Tibial artery (tissue), 4 donors: ENCODE measurements at regions not wholly inside any gene's neighbourhood (a gene's known extent, or its start where the extent isn't known, plus 50 kb on each side); places are given as distances from the start of the nearest gene placed in this dataset.

Experiments used
- DNase-seq, 2 donors: peaks; one replicate each; pipeline ENCODE4 v3.0.0-alpha.2; 2019
- H3K27ac ChIP-seq, 2 donors: fragments of 200-600 bp; sonication (generic) in 1 of 2; 1 replicate in 1 of 2; 2 replicates in 1 of 2; pipeline ENCODE4 v1.5.1; 2018 to 2019; ENCODE audit warnings: mild to moderate bottlenecking in 1 of 2
- H3K27me3 ChIP-seq, 2 donors: fragments of 200-600 bp; sonication (generic) in 1 of 2; one replicate each; pipeline versions ENCODE4 v1.5.1 to v1.6.0; 2016 to 2019
- H3K36me3 ChIP-seq, 3 donors: fragments of 200-600 bp; sonication (generic) in 2 of 3; one replicate each; pipeline ENCODE4 v1.5.1; 2016 to 2019; ENCODE audit warnings: mild to moderate bottlenecking in 2 of 3
- H3K4me1 ChIP-seq, 4 donors: fragments of 200-600 bp; sonication (generic) in 2 of 4; 1 replicate in 3 of 4; 2 replicates in 1 of 4; pipeline ENCODE4 v1.5.1; 2016 to 2019
- H3K4me3 ChIP-seq, 2 donors: fragments of 200-600 bp; sonication (generic) in 1 of 2; 1 replicate in 1 of 2; 2 replicates in 1 of 2; pipeline ENCODE4 v1.5.1; 2018 to 2019; ENCODE audit warnings: mild to moderate bottlenecking in 2 of 2
- H3K9me3 ChIP-seq, 3 donors: fragments of 200-600 bp; sonication (generic) in 1 of 3; one replicate each; pipeline ENCODE4 v1.5.1; 2016 to 2019
- intact Hi-C: fragments of 100-400 bp; cut with DNase I; formaldehyde crosslinking; loops from one replicate; pipeline ENCODE4 v1.15.0; 2023; ENCODE audit warnings: low total_unique reads
- TF ChIP-seq, protein P1 (sequence below), 2 experiments: fragments of 200-600 bp in 1 of 2; fragments of 450-650 bp in 1 of 2; IDR thresholded peaks; one replicate each; pipeline ENCODE4 v1.5.1; 2017 to 2019; ENCODE audit warnings: antibody characterized with exemption in 2 of 2, mild to moderate bottlenecking in 1 of 2, moderate library complexity in 1 of 2

DNA sequence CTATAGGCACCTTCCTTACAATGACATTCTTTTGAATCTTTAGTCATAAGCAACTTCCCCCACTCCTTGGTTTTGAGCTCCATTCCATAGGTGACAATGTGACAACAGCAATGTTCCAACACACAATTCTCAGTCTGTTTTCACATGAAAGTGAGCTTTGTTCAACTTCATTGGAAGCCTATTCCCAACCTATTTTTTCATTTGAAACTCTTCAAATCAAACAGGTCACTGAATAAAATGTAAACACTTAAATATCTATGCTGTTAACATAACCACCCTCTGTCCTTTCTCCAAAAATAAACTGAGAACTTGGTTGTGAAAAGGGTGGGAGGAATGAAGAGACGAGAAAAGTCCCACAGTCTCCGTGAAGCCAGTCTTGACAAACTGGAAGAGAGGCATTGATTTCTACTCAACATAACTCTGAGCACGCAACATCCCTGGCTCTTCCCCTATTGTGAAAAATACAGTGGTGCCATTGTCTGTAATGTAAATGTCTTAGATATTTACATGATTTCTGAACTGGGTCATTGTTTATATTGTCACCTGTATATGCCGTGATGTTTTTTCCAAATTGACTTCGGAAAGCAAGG, 343.1 kb downstream of the TFAP2A start:
- intact Hi-C loops = no loop called here
- no peaks in the 10 kb centered on the region for H3K36me3 ChIP-seq
- H3K4me3 ChIP-seq = no peak overlapping the region
- TF ChIP-seq, protein P1, sequence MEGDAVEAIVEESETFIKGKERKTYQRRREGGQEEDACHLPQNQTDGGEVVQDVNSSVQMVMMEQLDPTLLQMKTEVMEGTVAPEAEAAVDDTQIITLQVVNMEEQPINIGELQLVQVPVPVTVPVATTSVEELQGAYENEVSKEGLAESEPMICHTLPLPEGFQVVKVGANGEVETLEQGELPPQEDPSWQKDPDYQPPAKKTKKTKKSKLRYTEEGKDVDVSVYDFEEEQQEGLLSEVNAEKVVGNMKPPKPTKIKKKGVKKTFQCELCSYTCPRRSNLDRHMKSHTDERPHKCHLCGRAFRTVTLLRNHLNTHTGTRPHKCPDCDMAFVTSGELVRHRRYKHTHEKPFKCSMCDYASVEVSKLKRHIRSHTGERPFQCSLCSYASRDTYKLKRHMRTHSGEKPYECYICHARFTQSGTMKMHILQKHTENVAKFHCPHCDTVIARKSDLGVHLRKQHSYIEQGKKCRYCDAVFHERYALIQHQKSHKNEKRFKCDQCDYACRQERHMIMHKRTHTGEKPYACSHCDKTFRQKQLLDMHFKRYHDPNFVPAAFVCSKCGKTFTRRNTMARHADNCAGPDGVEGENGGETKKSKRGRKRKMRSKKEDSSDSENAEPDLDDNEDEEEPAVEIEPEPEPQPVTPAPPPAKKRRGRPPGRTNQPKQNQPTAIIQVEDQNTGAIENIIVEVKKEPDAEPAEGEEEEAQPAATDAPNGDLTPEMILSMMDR (IDR thresholded peaks at IDR 0.05) = no peak
- no peaks in the 10 kb centered on the region for H3K9me3 ChIP-seq
- H3K27me3 ChIP-seq = no peaks in the 10 kb centered on the region
- H3K27ac ChIP-seq = no peak overlapping the region
- no peak for DNase-seq
- H3K4me1 ChIP-seq = no peaks in the 10 kb centered on the region

DNA sequence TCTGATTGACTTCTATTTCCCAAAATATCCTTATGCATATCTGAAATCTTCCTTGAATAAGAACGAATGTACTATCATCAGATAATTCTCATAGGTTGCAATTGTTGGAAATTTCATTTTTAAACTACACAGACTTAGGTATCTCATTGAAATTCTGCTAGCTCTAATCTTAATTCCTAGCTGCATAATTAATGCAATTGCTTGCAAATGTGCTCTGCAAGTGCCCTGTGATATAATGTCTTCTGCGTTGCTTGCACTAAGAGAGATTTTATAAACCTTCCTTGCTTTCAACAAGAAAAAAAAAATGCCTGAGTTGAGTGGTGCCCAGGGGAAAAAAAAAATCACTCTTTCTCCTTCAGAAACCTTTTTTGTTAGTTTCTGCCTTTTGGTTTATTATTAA, 354.9 kb downstream of the TFAP2A start:
- H3K36me3 ChIP-seq = no peaks in the 10 kb centered on the region
- H3K4me1 ChIP-seq = no peaks in the 10 kb centered on the region
- no peaks in the 10 kb centered on the region for H3K9me3 ChIP-seq
- H3K4me3 ChIP-seq = no peak overlapping the region
- H3K27ac ChIP-seq = no peak overlapping the region
- intact Hi-C loops = no loop called here
- TF ChIP-seq, protein P1 (IDR thresholded peaks at IDR 0.05) = no peak
- no peaks in the 10 kb centered on the region for H3K27me3 ChIP-seq
- DNase-seq = no peak

DNA sequence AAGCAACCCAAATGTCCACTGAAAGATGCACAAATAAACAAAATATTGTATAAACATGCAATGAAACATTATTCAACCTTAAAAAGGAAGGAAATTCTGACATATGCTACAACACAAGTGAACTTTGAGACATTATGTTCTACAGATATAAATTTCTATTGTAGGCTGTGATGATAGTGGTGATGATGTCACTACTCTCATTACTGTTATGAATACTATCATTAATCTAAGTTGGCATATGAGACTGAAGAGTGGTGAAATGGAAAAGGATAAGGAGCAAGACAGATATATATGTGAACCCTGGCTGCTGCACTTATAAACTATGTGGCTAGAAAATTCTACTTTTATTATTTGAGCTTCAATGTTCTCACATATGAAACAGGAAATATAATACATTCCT, 360.2 kb downstream of the TFAP2A start:
- Histone ChIP-seq H3K27ac (no peak overlapping the region), H3K36me3 (no peaks in the 10 kb centered on the region), H3K9me3 (no peaks in the 10 kb centered on the region), H3K4me1 (no peaks in the 10 kb centered on the region), H3K27me3 (no peaks in the 10 kb centered on the region), H3K4me3 (no peak overlapping the region)
- TF ChIP-seq, protein P1 (IDR thresholded peaks at IDR 0.05) = no peak
- intact Hi-C loops = no loop called here
- no peak for DNase-seq

DNA sequence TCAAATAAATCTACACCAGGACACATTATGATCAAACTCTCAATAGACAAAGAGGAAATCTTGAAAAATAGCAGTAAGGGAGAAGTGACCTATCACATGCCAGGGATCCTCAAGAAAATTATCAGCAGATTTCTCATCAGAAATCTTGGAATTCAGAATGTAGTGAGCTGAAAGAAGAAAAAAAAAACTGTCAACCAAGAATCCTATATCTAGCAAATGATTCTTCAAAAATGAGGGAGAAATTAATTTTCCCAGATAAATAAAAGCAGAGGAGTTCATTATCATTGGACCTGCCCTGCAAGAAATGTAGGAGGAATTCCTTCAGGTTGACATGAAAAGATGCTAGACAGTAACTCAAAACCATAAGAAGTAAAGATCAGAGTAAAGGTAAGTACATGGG, 363.6 kb downstream of the TFAP2A start:
- Histone ChIP-seq H3K4me1 (no peaks in the 10 kb centered on the region), H3K9me3 (no peaks in the 10 kb centered on the region), H3K27me3 (no peaks in the 10 kb centered on the region), H3K4me3 (no peak overlapping the region), H3K27ac (no peak overlapping the region), H3K36me3 (no peaks in the 10 kb centered on the region)
- no peak for DNase-seq
- TF ChIP-seq, protein P1 (IDR thresholded peaks at IDR 0.05) = no peak
- intact Hi-C loops = no loop called here

DNA sequence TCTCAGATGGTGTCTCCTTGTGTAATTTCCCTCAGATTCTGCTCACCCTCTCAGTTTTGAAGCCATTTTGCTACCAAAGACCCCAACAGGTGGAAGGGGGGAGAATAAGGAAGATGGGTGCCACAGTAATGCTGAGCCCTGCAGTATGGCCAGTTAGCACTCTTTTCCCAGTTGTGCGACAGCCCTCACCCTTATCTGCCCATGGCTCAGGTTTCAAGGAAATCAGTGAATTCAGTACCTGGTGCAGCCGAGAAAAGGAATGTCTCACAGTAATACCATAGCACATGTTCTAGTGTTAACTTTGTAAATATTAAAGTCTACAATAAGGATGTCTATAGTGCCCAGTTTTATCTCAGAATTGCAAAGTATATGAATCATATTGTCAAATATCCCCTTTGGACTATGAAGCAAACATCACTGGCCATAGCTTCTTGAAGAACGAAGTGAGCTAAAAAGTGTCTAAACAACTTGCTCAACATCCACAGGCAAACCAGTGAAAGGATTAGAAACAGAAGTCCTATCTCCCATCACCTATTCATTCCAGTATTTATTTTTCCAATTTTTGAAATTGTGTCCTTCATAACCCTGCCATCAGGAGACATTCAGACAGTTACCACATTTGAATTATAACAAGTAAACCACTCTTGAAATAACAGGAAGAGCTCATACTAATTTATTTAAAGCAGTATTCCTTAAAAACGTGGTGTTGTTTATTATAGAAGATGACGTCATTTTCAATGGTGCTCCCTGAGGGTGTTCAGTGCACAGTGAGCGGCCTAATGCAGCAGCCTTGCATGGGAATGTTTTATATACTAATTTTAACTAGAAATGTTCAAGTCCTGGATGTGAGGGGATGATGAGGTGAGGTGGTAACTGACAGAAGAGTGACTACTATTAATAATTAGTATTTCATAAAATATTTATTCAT, 366.2 kb downstream of the TFAP2A start:
- H3K4me3 ChIP-seq = no peak overlapping the region
- no peaks in the 10 kb centered on the region for H3K9me3 ChIP-seq
- TF ChIP-seq, protein P1 (IDR thresholded peaks at IDR 0.05) = no peak
- intact Hi-C loops = no loop called here
- no peak for DNase-seq
- no peaks in the 10 kb centered on the region for H3K4me1 ChIP-seq
- H3K27ac ChIP-seq = no peak overlapping the region
- no peaks in the 10 kb centered on the region for H3K27me3 ChIP-seq
- H3K36me3 ChIP-seq = no peaks in the 10 kb centered on the region
